Left ventricle myocardium inferior (tissue), 1 donor: ENCODE measurements at regions not wholly inside any gene's neighbourhood (a gene's known extent, or its start where the extent isn't known, plus 50 kb on each side); places are given as distances from the start of the nearest gene placed in this dataset.

Experiments used
- DNase-seq: peaks from one replicate; pipeline ENCODE4 v3.0.0-alpha.2; 2020
- H3K27ac ChIP-seq: fragments of 200-600 bp; replicated peaks from 2 replicates; pipeline ENCODE4 v1.8.0; 2021
- H3K27me3 ChIP-seq: fragments of 200-600 bp; 2 replicates; pipeline ENCODE4 v1.8.0; 2021; ENCODE audit warnings: low read depth
- H3K36me3 ChIP-seq: fragments of 200-600 bp; 2 replicates; pipeline ENCODE4 v1.8.0; 2021
- H3K4me1 ChIP-seq: fragments of 200-600 bp; 2 replicates; pipeline ENCODE4 v1.8.0; 2021
- H3K4me3 ChIP-seq: fragments of 200-600 bp; 2 replicates; pipeline ENCODE4 v1.8.0; 2021; ENCODE audit warnings: mild to moderate bottlenecking, moderate library complexity
- H3K9me3 ChIP-seq: fragments of 200-600 bp; replicated peaks from 2 replicates; pipeline ENCODE4 v1.8.0; 2021
- CTCF ChIP-seq: fragments of 200-600 bp; IDR thresholded peaks from 2 replicates; pipeline ENCODE4 v1.8.0; 2021; ENCODE audit warnings: antibody characterized with exemption, mild to moderate bottlenecking, borderline replicate concordance
- intact Hi-C: fragments of 100-400 bp; cut with micrococcal nuclease; formaldehyde crosslinking; loops from one replicate; pipeline ENCODE4 v1.11.0; 2022
- donor health status: DM: no; HTN: yes; CAD: no; lungs with severe emphysema.

- Histone ChIP-seq H3K9me3 (no peaks in the 10 kb centered on the region), H3K4me3 (no peak overlapping the region), H3K27me3 (no peaks in the 10 kb centered on the region), H3K27ac (no peak overlapping the region), H3K36me3 (no peaks in the 10 kb centered on the region), H3K4me1 (no peaks in the 10 kb centered on the region)
- TF ChIP-seq CTCF = no peak
- intact Hi-C loops = no loop called here
- DNase-seq = no peak
These were observed 85.6 kb upstream of the FRMD4A start for GRCh38 chr10:14416308-14416700.

GRCh38 chr10:14415676-14416307 lies 85.1 kb upstream of the FRMD4A start:
- intact Hi-C loops = no loop called here
- Histone ChIP-seq H3K9me3 (no peaks in the 10 kb centered on the region), H3K27me3 (no peaks in the 10 kb centered on the region), H3K4me1 (no peaks in the 10 kb centered on the region), H3K27ac (no peak overlapping the region), H3K36me3 (no peaks in the 10 kb centered on the region), H3K4me3 (no peak overlapping the region)
- TF ChIP-seq CTCF = no peak
- DNase-seq = no peak

- no peak overlapping the region for H3K27ac ChIP-seq
- H3K27me3 ChIP-seq = no peaks in the 10 kb centered on the region
- TF ChIP-seq CTCF = no peak
- H3K4me3 ChIP-seq = no peak overlapping the region
- intact Hi-C loops = no loop called here
- no peak for DNase-seq
- H3K4me1 ChIP-seq = no peaks in the 10 kb centered on the region
- no peaks in the 10 kb centered on the region for H3K9me3 ChIP-seq
- no peaks in the 10 kb centered on the region for H3K36me3 ChIP-seq
These were observed 84.2 kb upstream of the FRMD4A start for GRCh38 chr10:14414901-14415300.

- H3K9me3 ChIP-seq = no peaks in the 10 kb centered on the region
- H3K27ac ChIP-seq = no peak overlapping the region
- no peaks in the 10 kb centered on the region for H3K27me3 ChIP-seq
- no peak for TF ChIP-seq CTCF
- no peak for DNase-seq
- no peak overlapping the region for H3K4me3 ChIP-seq
- no peaks in the 10 kb centered on the region for H3K4me1 ChIP-seq
- no peaks in the 10 kb centered on the region for H3K36me3 ChIP-seq
- intact Hi-C loops = no loop called here
These were observed 82.8 kb upstream of the FRMD4A start for GRCh38 chr10:14413523-14413922.

- no peak for TF ChIP-seq CTCF
- H3K4me3 ChIP-seq = no peak overlapping the region
- H3K4me1 ChIP-seq = no peaks in the 10 kb centered on the region
- intact Hi-C loops = no loop called here
- H3K36me3 ChIP-seq = no peaks in the 10 kb centered on the region
- no peak for DNase-seq
- no peaks in the 10 kb centered on the region for H3K9me3 ChIP-seq
- no peaks in the 10 kb centered on the region for H3K27me3 ChIP-seq
- H3K27ac ChIP-seq = no peak overlapping the region
These were observed 81.9 kb upstream of the FRMD4A start for GRCh38 chr10:14412624-14413023.
